Breast epithelium (tissue), 4 donors: ENCODE measurements at regions not wholly inside any gene's neighbourhood (a gene's known extent, or its start where the extent isn't known, plus 50 kb on each side); places are given as distances from the start of the nearest gene placed in this dataset.

ENCODE experiments used
- DNase-seq, 2 donors: peaks; one replicate each; pipeline ENCODE4 v3.0.0-alpha.2; 2019; ENCODE audit warnings: low spot score in 2 of 2
- H3K27ac ChIP-seq, 2 donors: fragments of 200-600 bp; sonication (generic) in 1 of 2; one replicate each; pipeline ENCODE4 v1.5.1; 2016 to 2019; ENCODE audit warnings: mild to moderate bottlenecking in 1 of 2
- H3K27me3 ChIP-seq, 2 donors: fragments of 200-600 bp; sonication (generic) in 1 of 2; one replicate each; pipeline versions ENCODE4 v1.5.1 to v1.6.0; 2017 to 2019; ENCODE audit warnings: control low read depth in 1 of 2, mild to moderate bottlenecking in 1 of 2
- H3K36me3 ChIP-seq: fragments of 200-600 bp; one replicate; pipeline ENCODE4 v1.5.1; 2019
- H3K4me1 ChIP-seq, 2 donors: fragments of 200-600 bp; sonication (generic); one replicate each; pipeline ENCODE4 v1.5.1; 2016 to 2019; ENCODE audit warnings: control low read depth in 1 of 2
- H3K4me3 ChIP-seq, 3 donors: fragments of 200-600 bp; sonication (generic); 1 replicate in 2 of 3; 2 replicates in 1 of 3; pipeline ENCODE4 v1.5.1; 2016 to 2019; ENCODE audit warnings: mild to moderate bottlenecking in 3 of 3, moderate library complexity in 2 of 3
- H3K9me3 ChIP-seq, 2 donors: fragments of 200-600 bp; sonication (generic) in 1 of 2; one replicate each; pipeline ENCODE4 v1.5.1; 2016 to 2019; ENCODE audit warnings: control low read depth in 1 of 2
- POLR2A ChIP-seq: fragments of 450-650 bp; IDR thresholded peaks from one replicate; pipeline ENCODE4 v1.6.1; 2016; ENCODE audit warnings: antibody characterized with exemption, mild to moderate bottlenecking, moderate library complexity
- POLR2AphosphoS5 ChIP-seq, 3 donors: sonication (generic); formaldehyde crosslinking; IDR thresholded peaks; one replicate each; pipeline ENCODE4 v1.6.1; 2017; ENCODE audit warnings: antibody characterized with exemption in 3 of 3
- intact Hi-C: fragments of 100-400 bp; cut with DNase I; formaldehyde crosslinking; loops from one replicate; pipeline ENCODE4 v1.15.1; 2023; ENCODE audit warnings: low total_unique reads
- TF ChIP-seq, protein P1 (sequence below), 3 donors: fragments of 450-650 bp; IDR thresholded peaks; one replicate each; pipeline ENCODE4 v1.5.1; 2016 to 2017; ENCODE audit warnings: antibody characterized with exemption in 3 of 3, mild to moderate bottlenecking in 3 of 3, moderate library complexity in 3 of 3

DNA sequence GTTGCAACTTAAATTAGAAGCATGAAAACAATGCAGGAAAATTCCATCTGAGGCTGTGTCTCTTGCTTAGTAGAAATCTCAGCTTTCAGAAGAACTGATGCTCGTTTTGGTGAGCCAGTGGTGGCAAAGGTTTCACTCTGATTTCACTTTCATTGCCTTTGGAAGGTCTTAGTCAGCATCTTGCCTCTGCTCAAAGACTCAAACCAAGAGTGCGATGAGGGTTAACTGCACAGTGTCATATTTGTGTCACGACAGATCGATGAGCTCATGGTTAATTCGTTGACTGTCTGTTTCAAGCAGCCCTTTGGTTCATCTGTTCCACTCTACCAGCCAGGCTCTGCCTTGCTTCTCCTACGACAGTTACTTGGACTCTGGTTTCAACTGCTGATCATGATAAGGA, 331.3 kb upstream of the KIF2A start:
- Histone ChIP-seq H3K4me1 (no peaks in the 10 kb centered on the region), H3K4me3 (no peak overlapping the region), H3K27me3 (no peaks in the 10 kb centered on the region), H3K9me3 (no peaks in the 10 kb centered on the region), H3K36me3 (no peaks in the 10 kb centered on the region), H3K27ac (no peak overlapping the region)
- TF ChIP-seq POLR2AphosphoS5 (IDR thresholded peaks at IDR 0.05) (no peak), POLR2A (no peak)
- TF ChIP-seq, protein P1, sequence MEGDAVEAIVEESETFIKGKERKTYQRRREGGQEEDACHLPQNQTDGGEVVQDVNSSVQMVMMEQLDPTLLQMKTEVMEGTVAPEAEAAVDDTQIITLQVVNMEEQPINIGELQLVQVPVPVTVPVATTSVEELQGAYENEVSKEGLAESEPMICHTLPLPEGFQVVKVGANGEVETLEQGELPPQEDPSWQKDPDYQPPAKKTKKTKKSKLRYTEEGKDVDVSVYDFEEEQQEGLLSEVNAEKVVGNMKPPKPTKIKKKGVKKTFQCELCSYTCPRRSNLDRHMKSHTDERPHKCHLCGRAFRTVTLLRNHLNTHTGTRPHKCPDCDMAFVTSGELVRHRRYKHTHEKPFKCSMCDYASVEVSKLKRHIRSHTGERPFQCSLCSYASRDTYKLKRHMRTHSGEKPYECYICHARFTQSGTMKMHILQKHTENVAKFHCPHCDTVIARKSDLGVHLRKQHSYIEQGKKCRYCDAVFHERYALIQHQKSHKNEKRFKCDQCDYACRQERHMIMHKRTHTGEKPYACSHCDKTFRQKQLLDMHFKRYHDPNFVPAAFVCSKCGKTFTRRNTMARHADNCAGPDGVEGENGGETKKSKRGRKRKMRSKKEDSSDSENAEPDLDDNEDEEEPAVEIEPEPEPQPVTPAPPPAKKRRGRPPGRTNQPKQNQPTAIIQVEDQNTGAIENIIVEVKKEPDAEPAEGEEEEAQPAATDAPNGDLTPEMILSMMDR (IDR thresholded peaks at IDR 0.05) = no peak
- intact Hi-C loops = no loop called here
- no peak for DNase-seq

DNA sequence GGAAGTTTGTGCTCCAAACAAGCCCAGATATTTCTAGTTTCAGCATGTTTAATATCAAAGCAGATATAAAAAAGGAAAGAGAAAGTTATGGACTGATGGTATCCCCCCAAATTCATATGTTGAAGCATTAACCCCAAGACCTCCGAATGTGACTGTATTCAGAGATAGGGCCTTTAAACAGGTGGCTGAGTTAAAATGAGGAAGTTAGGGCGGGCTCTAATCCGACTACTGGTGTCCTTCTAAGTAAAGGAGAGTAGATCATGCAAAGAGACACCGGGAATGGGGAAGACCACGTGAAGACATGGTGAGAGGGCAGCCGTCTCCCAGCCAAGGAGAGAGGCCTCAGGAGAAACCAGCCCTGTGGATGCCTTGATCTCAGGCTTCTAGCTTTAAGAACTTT, 324.1 kb upstream of the KIF2A start:
- DNase-seq = no peak
- peaks cover 0 to 9% of the 10 kb centered on the region in 2 donors for H3K9me3 ChIP-seq
- intact Hi-C loops = loop anchor here (5.0 kb wide), 1 partner anchor 1360 kb away; no protein-coding TSS in a partner anchor
- no peak overlapping the region for H3K27ac ChIP-seq
- H3K27me3 ChIP-seq = no peaks in the 10 kb centered on the region
- TF ChIP-seq, protein P1 (IDR thresholded peaks at IDR 0.05) = no peak
- TF ChIP-seq POLR2AphosphoS5 (IDR thresholded peaks at IDR 0.05) = no peak
- TF ChIP-seq POLR2A = no peak
- no peak overlapping the region for H3K4me3 ChIP-seq
- no peaks in the 10 kb centered on the region for H3K36me3 ChIP-seq
- no peaks in the 10 kb centered on the region for H3K4me1 ChIP-seq

DNA sequence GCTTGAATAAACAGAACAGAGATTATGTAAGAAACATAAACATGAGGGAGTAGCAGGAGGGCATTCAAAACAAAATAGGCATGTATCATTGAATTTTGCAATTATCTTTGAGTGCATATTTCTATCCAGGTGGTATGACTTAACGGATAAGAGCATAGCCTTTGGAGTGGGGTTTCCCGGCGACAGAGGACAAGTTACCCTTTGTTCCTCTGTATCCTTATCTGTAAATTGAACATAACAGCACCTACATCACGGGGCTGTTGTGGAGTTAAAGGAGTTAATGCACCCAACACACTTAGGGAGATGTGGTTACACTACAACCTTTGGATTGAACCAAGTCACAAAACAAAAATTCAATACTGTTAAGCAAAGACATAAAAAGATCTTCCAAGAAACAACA, 314.6 kb upstream of the KIF2A start:
- Histone ChIP-seq H3K4me1 (no peaks in the 10 kb centered on the region), H3K36me3 (no peaks in the 10 kb centered on the region), H3K27ac (no peak overlapping the region), H3K4me3 (no peak overlapping the region), H3K9me3 (peaks cover 0 to 8% of the 10 kb centered on the region in 2 donors), H3K27me3 (no peaks in the 10 kb centered on the region)
- DNase-seq = no peak
- intact Hi-C loops = no loop called here
- TF ChIP-seq POLR2A (no peak), POLR2AphosphoS5 (IDR thresholded peaks at IDR 0.05) (no peak)
- TF ChIP-seq, protein P1 (IDR thresholded peaks at IDR 0.05) = no peak

DNA sequence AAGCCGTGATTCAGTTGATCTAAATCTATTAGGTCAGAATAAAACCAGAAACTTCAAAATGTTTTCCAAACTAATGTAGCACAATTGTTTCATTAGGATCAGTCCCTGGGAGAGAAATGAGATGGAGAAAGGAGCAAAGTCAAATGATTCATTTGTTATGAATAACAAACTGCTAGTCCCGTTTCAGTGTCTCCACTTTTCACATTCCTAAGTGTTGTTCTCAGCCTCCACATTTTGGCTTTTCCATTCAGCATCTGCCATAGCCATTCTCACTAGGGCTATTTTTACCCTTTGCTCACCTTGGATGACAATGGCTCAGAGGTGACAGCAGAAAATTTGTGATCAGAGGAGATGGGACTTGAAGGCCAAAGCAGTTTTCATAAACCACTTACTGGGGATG, 314.1 kb upstream of the KIF2A start:
- DNase-seq = no peak
- H3K36me3 ChIP-seq = no peaks in the 10 kb centered on the region
- no peaks in the 10 kb centered on the region for H3K27me3 ChIP-seq
- H3K4me1 ChIP-seq = no peaks in the 10 kb centered on the region
- peaks cover 0 to 4% of the 10 kb centered on the region in 2 donors for H3K9me3 ChIP-seq
- intact Hi-C loops = no loop called here
- TF ChIP-seq POLR2AphosphoS5 (IDR thresholded peaks at IDR 0.05) (no peak), POLR2A (no peak)
- TF ChIP-seq, protein P1 (IDR thresholded peaks at IDR 0.05) = no peak
- no peak overlapping the region for H3K4me3 ChIP-seq
- H3K27ac ChIP-seq = no peak overlapping the region

GRCh38 chr5:61993295-61993927, 312.6 kb upstream of the KIF2A start:
- Histone ChIP-seq H3K4me1 (no peaks in the 10 kb centered on the region), H3K27ac (no peak overlapping the region), H3K9me3 (no peaks in the 10 kb centered on the region), H3K36me3 (no peaks in the 10 kb centered on the region), H3K27me3 (no peaks in the 10 kb centered on the region), H3K4me3 (no peak overlapping the region)
- no peak for DNase-seq
- no peak for TF ChIP-seq POLR2A
- TF ChIP-seq, protein P1 (IDR thresholded peaks at IDR 0.05) = no peak
- TF ChIP-seq POLR2AphosphoS5 (IDR thresholded peaks at IDR 0.05) = no peak
- intact Hi-C loops = no loop called here
